Right lobe of liver (tissue), 4 donors: ENCODE measurements at regions not wholly inside any gene's neighbourhood (a gene's known extent, or its start where the extent isn't known, plus 50 kb on each side); places are given as distances from the start of the nearest gene placed in this dataset.

Experiments used
- POLR2A ChIP-seq: fragments of 450-650 bp; IDR thresholded peaks from one replicate; pipeline ENCODE4 v1.6.1; 2017; ENCODE audit warnings: antibody characterized with exemption, mild to moderate bottlenecking
- TF ChIP-seq, protein P1 (sequence below), 4 donors: fragments of 200-600 bp in 3 of 4; fragments of 450-650 bp in 1 of 4; IDR thresholded peaks; one replicate each; pipeline versions ENCODE4 v1.5.1 to v1.8.0; 2016 to 2022; ENCODE audit warnings: antibody characterized with exemption in 4 of 4, mild to moderate bottlenecking in 2 of 4
- donor health status: DM: no; HTN: no; CAD: no.
- donor health status: DM: no; HTN: no; CAD: no.
- donor health status: DM: no; HTN: yes; CAD: no.

DNA sequence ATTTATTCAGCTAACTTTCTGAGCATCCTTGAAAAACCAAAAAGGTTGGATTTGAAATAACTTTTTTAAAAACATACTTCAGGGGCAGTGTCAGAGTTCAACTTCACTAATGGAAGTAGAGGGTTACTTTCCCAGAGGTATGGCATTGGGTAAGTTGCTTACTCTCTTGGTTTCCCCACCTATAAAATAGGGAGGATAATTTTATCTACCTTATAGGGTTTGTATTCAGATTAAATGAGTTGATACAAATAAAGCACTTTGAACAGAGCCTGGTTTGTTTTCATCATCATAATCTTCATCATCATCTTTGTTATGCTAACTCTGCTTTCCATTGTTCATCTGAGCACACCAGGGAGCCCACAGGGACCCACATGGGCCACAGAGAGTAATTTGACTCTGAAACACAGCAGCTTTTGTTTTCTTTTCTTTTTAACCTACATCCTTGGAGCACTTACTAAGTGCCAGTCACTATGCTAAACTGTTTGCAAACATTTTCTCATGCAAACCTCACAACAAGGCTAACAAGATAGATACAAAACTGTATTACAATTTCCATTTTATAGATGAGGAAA, 179.1 kb upstream of the SLC24A2 start:
- TF ChIP-seq, protein P1, sequence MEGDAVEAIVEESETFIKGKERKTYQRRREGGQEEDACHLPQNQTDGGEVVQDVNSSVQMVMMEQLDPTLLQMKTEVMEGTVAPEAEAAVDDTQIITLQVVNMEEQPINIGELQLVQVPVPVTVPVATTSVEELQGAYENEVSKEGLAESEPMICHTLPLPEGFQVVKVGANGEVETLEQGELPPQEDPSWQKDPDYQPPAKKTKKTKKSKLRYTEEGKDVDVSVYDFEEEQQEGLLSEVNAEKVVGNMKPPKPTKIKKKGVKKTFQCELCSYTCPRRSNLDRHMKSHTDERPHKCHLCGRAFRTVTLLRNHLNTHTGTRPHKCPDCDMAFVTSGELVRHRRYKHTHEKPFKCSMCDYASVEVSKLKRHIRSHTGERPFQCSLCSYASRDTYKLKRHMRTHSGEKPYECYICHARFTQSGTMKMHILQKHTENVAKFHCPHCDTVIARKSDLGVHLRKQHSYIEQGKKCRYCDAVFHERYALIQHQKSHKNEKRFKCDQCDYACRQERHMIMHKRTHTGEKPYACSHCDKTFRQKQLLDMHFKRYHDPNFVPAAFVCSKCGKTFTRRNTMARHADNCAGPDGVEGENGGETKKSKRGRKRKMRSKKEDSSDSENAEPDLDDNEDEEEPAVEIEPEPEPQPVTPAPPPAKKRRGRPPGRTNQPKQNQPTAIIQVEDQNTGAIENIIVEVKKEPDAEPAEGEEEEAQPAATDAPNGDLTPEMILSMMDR (IDR thresholded peaks at IDR 0.05), result no peak
- no peak for TF ChIP-seq POLR2A
